CD14-positive monocyte (primary cell): ENCODE measurements at regions not wholly inside any gene's neighbourhood (a gene's known extent, or its start where the extent isn't known, plus 50 kb on each side); places are given as distances from the start of the nearest gene placed in this dataset.
A peak's percentile ranks its signal among the peaks of the same experiment; 100 is the strongest.

ENCODE experiments used
- DNase-seq, 3 donors: peaks; one replicate each; pipeline ENCODE4 v3.0.0-alpha.2; 2011 to 2022
- H2AFZ ChIP-seq: 2 replicates; pipeline ENCODE4 v1.6.0; 2012; ENCODE audit warnings: mild to moderate bottlenecking, low read depth, low read length, inconsistent platforms; ENCODE audit not compliant: insufficient read depth, poor library complexity, severe bottlenecking
- H3K27ac ChIP-seq, 2 donors: 1 replicate in 1 of 2; 2 replicates in 1 of 2; pipeline ENCODE4 v1.5.1; 2012 to 2013; ENCODE audit warnings: low read length in 2 of 2, control low read depth in 1 of 2, inconsistent platforms in 1 of 2, low read depth in 1 of 2, mild to moderate bottlenecking in 1 of 2
- H3K27me3 ChIP-seq, 2 donors: one replicate each; pipeline versions ENCODE4 v1.6.0 to v1.6.1; 2011 to 2013; ENCODE audit warnings: low read length in 2 of 2; ENCODE audit not compliant: control insufficient read depth in 2 of 2, insufficient read depth in 2 of 2
- H3K36me3 ChIP-seq, 2 donors: replicated peaks in 1 of 2; 1 replicate in 1 of 2; 2 replicates in 1 of 2; pipeline versions ENCODE4 v1.5.1 to v1.6.1; 2012 to 2013; ENCODE audit warnings: low read length in 2 of 2, control low read depth in 1 of 2, inconsistent platforms in 1 of 2, mild to moderate bottlenecking in 1 of 2; ENCODE audit not compliant: insufficient read depth in 2 of 2, control insufficient read depth in 1 of 2
- H3K4me1 ChIP-seq, 2 donors: 1 replicate in 1 of 2; 2 replicates in 1 of 2; pipeline versions ENCODE4 v1.5.1 to v1.6.1; 2012 to 2013; ENCODE audit warnings: low read length in 2 of 2, control low read depth in 1 of 2, inconsistent platforms in 1 of 2, mild to moderate bottlenecking in 1 of 2, moderate library complexity in 1 of 2; ENCODE audit not compliant: insufficient read depth in 2 of 2, control insufficient read depth in 1 of 2
- H3K4me2 ChIP-seq: replicated peaks from 2 replicates; pipeline ENCODE3; 2012; ENCODE audit warnings: low read length, moderate library complexity, mild to moderate bottlenecking; ENCODE audit not compliant: poor library complexity, severe bottlenecking; ENCODE audit errors: extremely low read depth
- H3K4me3 ChIP-seq, 3 experiments: fragments of 200-600 bp in 1 of 3; sonication (generic) in 1 of 3; replicated peaks in 1 of 3; 1 replicate in 2 of 3; 2 replicates in 1 of 3; pipeline ENCODE4 v1.5.1; 2011 to 2013; ENCODE audit warnings: low read length in 3 of 3, mild to moderate bottlenecking in 3 of 3, control low read depth in 2 of 3, low read depth in 2 of 3, inconsistent platforms in 1 of 3, moderate library complexity in 1 of 3
- H3K79me2 ChIP-seq: 2 replicates; pipeline ENCODE4 v1.6.0; 2012; ENCODE audit warnings: mild to moderate bottlenecking, control low read depth, inconsistent platforms, low read length, moderate library complexity; ENCODE audit not compliant: insufficient read depth
- H3K9ac ChIP-seq: 2 replicates; pipeline ENCODE4 v1.6.0; 2017; ENCODE audit warnings: low read length, mild to moderate bottlenecking; ENCODE audit not compliant: insufficient read depth, poor library complexity, severe bottlenecking
- H3K9me3 ChIP-seq, 2 donors: replicated peaks in 1 of 2; 1 replicate in 1 of 2; 2 replicates in 1 of 2; pipeline versions ENCODE4 v1.5.1 to v1.6.1; 2012 to 2013; ENCODE audit warnings: low read length in 2 of 2, control low read depth in 1 of 2; ENCODE audit not compliant: control insufficient read depth in 1 of 2, insufficient read depth in 1 of 2
- H4K20me1 ChIP-seq: 2 replicates; pipeline ENCODE4 v1.6.0; 2012; ENCODE audit warnings: mild to moderate bottlenecking, low read length, control low read depth, moderate library complexity; ENCODE audit not compliant: insufficient read depth
- H3K27ac Mint-ChIP-seq, 7 donors: one replicate each; pipeline ENCODE4 v1.8.0; 2020; ENCODE audit warnings: mild to moderate bottlenecking in 7 of 7, mixed read lengths in 7 of 7, moderate library complexity in 6 of 7, inconsistent platforms in 2 of 7
- H3K27me3 Mint-ChIP-seq, 3 donors: one replicate each; pipeline ENCODE4 v1.8.0; 2021 to 2022; ENCODE audit warnings: low read depth in 3 of 3, mild to moderate bottlenecking in 3 of 3, mixed read lengths in 3 of 3, moderate library complexity in 3 of 3, inconsistent platforms in 1 of 3
- H3K36me3 Mint-ChIP-seq, 2 donors: one replicate each; pipeline ENCODE4 v1.8.0; 2020; ENCODE audit warnings: mixed read lengths in 2 of 2, inconsistent platforms in 1 of 2, mild to moderate bottlenecking in 1 of 2
- H3K4me1 Mint-ChIP-seq: one replicate; pipeline ENCODE4 v1.8.0; 2020; ENCODE audit warnings: mild to moderate bottlenecking, mixed read lengths
- H3K4me3 Mint-ChIP-seq, 2 donors: one replicate each; pipeline ENCODE4 v1.8.0; 2020; ENCODE audit warnings: mild to moderate bottlenecking in 2 of 2, mixed read lengths in 2 of 2, moderate library complexity in 1 of 2
- H3K9me3 Mint-ChIP-seq, 7 donors: one replicate each; pipeline ENCODE4 v1.8.0; 2020 to 2022; ENCODE audit warnings: mixed read lengths in 7 of 7, mild to moderate bottlenecking in 6 of 7, moderate library complexity in 6 of 7, inconsistent platforms in 2 of 7
- CTCF ChIP-seq: fragments of 200-600 bp; IDR thresholded peaks from one replicate; pipeline ENCODE4 v1.8.0; 2022; ENCODE audit warnings: antibody characterized with exemption, mild to moderate bottlenecking
- WGBS: methylation state at CpG from one replicate; pipeline ENCODE4 v1.1.5; 2013; ENCODE audit warnings: missing lambda C conversion rate; ENCODE audit not compliant: insufficient coverage; 5-methylcytosine and 5-hydroxymethylcytosine counted together
- intact Hi-C, 2 donors: fragments of 100-400 bp; cut with micrococcal nuclease; formaldehyde crosslinking; loops; one replicate each; pipeline versions ENCODE4 v1.15.0 to v1.15.1; 2023

GRCh38 chr6:100100776-100101175 lies 106.8 kb upstream of the MCHR2 start:
- no peak overlapping the region for H3K27ac ChIP-seq
- no peaks in the 10 kb centered on the region for H4K20me1 ChIP-seq
- H3K4me1 Mint-ChIP-seq, result no peaks in the 10 kb centered on the region
- H3K4me1 ChIP-seq, result no peaks in the 10 kb centered on the region
- H3K9ac ChIP-seq, result no peak overlapping the region
- H3K27me3 ChIP-seq, result peaks cover 0 to 2% of the 10 kb centered on the region in 2 donors
- TF ChIP-seq CTCF, result no peak
- no peaks in the 10 kb centered on the region for H3K9me3 Mint-ChIP-seq
- H3K27me3 Mint-ChIP-seq, result peaks cover 0 to 4% (median 3%) of the 10 kb centered on the region in 3 donors
- H3K79me2 ChIP-seq, result no peaks in the 10 kb centered on the region
- H3K4me3 ChIP-seq, result no peak overlapping the region
- no peak overlapping the region for H2AFZ ChIP-seq
- no peak overlapping the region for H3K27ac Mint-ChIP-seq
- H3K4me3 Mint-ChIP-seq, result no peak overlapping the region
- H3K36me3 ChIP-seq, result no peaks in the 10 kb centered on the region
- intact Hi-C loops, result no loop called here
- DNase-seq, result no peak
- H3K36me3 Mint-ChIP-seq, result no peaks in the 10 kb centered on the region
- H3K9me3 ChIP-seq, result no peaks in the 10 kb centered on the region
- no peak overlapping the region for H3K4me2 ChIP-seq

- no peak overlapping the region for H3K4me2 ChIP-seq
- no peak overlapping the region for H3K9ac ChIP-seq
- peaks cover 0 to 2% of the 10 kb centered on the region in 2 donors for H3K27me3 ChIP-seq
- no peaks in the 10 kb centered on the region for H3K36me3 ChIP-seq
- intact Hi-C loops, result no loop called here
- H3K4me1 Mint-ChIP-seq, result no peaks in the 10 kb centered on the region
- no peaks in the 10 kb centered on the region for H4K20me1 ChIP-seq
- no peak overlapping the region for H3K4me3 Mint-ChIP-seq
- no peaks in the 10 kb centered on the region for H3K9me3 Mint-ChIP-seq
- no peak overlapping the region for H3K4me3 ChIP-seq
- no peaks in the 10 kb centered on the region for H3K36me3 Mint-ChIP-seq
- DNase-seq, result no peak
- peaks cover 0 to 4% (median 3%) of the 10 kb centered on the region in 3 donors for H3K27me3 Mint-ChIP-seq
- no peaks in the 10 kb centered on the region for H3K79me2 ChIP-seq
- H3K27ac Mint-ChIP-seq, result no peak overlapping the region
- no peaks in the 10 kb centered on the region for H3K9me3 ChIP-seq
- H2AFZ ChIP-seq, result no peak overlapping the region
- no peak overlapping the region for H3K27ac ChIP-seq
- peak; percentile 50 for TF ChIP-seq CTCF
- no peaks in the 10 kb centered on the region for H3K4me1 ChIP-seq
- no CpG with 5 or more reads among the region's 4 CpGs for WGBS
These were observed 105.4 kb upstream of the MCHR2 start for GRCh38 chr6:100099189-100100074.
